ENCODE measurements at regions not wholly inside any gene's neighbourhood (a gene's known extent, or its start where the extent isn't known, plus 50 kb on each side); places are given as distances from the start of the nearest gene placed in this dataset.

GRCh38 chr3:132898141-132898540 is 140.1 kb upstream of the TMEM108 start:
- DNase-seq (ENCODE audit: low spot score): no peak

- no peak for DNase-seq (ENCODE audit: low spot score)
Observed at GRCh38 chr3:132892956-132893355, 145.2 kb upstream of the TMEM108 start.

DNA sequence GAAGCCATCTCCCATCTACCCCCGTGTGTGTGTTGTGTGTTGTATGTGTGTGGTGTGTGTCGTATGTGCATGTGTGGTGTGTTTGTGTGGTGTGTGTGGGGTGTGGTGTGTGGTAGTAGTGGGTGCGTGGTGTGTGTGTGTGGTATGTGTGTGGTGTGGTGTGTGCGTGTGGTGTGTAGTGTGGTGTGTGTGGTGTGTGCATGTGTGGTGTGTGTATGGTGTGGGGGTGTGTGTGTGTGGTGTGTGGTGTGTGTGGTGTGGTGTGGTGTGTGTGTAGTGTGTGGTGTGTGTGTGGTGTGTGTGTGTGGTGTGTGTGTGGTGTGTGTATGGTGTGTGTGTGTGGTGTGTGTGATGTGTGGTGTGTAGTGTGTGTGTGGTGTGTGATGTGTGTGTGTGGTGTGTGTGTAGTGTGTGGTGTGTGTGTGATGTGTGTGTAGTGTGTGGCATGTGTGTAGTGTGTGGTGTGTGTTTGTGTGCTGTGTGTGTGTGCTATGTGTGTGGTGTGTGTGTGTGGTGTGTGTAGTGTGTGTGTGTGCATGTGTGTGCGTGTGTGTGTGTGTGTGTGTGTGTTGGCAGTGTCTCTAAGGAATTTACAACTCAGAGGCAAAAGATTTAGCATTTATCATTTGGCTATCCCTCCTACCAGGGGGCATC is 156.3 kb upstream of the TMEM108 start:
- DNase-seq (ENCODE audit: low spot score): no peak

DNA sequence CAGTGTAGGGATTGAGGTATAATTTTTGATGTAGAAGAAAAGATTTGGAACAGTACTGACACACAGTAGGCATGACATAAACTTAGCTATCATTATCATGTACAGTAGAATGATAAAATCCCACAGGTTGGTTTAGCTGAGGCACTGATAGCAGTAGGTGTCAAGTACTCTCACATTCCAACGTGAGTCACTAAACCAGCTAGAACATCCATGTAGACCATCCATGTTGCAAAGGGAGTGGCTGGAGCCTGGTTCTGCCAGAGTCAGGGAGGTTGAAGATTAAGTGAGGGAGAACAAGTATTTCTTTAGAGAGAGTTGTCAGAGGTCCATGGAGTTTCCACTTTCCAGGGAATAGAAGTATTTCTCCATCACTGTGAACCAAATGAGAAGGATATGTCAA is 157.2 kb upstream of the TMEM108 start:
- DNase-seq (ENCODE audit: low spot score): no peak

- DNase-seq (ENCODE audit: low spot score): no peak
Observed at GRCh38 chr3:132879656-132880055, 157.4 kb upstream of the NPHP3 start.

- DNase-seq (ENCODE audit: low spot score): no peak
Observed at GRCh38 chr3:132874701-132875100, 152.5 kb upstream of the NPHP3 start.

DNA sequence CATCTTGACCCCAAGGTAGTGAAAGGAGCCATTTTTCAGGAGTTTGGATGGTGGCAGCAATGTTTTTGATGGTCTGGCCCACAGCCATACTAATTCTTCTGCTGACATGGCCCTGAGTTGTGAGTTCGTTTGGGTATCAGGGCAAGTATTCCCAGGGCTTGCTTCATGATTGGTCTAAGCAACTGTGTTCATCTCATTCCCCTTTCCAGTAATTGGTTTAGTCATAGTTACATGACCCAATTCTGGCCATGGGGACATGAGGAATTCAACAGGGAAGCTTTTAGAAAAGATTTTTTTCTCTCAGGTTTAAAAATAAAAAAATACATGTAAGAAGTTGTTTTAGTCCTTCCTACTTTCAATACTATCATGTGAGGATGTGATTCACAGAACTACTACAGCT is 150.5 kb upstream of the NPHP3 start:
- DNase-seq (ENCODE audit: low spot score): no peak

DNA sequence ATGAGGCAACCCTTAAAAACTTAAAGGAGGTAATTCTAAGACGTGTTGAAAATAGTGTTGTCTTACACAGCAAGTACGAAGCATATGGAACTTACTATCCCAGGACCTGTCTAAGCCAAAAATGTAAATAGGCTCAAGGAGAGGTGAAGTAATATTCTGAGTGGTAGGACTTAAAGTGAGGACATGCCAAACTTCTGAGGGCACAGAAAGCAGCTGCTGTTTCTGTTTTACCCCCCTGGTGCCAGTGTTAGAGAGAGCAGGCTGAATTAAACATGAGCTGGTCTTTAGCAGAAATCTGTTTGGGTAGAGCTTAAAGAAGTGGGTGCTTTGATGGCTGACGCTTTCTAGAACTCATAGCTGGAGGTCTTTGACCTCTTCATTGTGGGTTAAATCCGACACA is 149.7 kb upstream of the NPHP3 start:
- no peak for DNase-seq (ENCODE audit: low spot score)

DNA sequence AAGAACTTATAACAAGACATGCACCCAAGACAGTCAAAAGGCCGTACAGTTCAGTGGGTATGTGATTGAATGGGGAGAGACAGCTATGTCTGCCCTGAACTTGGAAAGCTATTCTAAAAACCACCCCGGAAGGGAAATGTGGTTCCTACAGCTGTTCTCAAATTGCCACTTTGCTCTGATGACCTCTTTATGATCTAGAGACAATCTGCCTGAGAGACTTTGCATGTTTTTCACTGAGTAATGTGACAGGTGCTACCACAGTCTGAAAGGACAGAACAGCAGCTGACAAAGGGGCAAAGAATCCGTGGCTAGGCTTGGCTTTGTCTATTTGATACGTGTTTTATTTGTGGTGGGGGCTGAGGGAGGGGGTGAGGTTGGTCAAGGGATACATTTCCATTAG is 148.3 kb upstream of the NPHP3 start:
- DNase-seq (ENCODE audit: low spot score): no peak

- no peak for DNase-seq (ENCODE audit: low spot score)
Observed at GRCh38 chr3:132867956-132868355, 145.7 kb upstream of the NPHP3 start.

DNA sequence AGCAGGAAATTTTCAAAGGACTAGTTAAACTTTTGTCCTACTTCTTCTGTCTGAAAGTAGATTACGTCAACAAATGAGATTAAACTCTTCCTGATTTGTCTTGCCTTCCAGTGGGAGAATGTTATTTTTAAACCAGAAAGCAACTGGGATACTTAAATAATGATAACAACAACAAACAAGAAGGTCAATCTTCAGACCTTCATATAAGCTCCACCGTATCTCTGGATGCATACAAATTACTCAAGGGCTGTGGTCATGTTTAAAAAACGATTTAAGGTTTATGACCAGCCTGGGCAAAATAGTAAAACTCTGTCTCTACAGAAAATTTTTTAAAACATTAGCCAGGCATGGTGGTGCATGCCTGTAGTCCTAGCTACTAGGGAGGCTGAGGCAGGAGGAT is 145.3 kb upstream of the NPHP3 start:
- DNase-seq (ENCODE audit: low spot score): no peak

DNA sequence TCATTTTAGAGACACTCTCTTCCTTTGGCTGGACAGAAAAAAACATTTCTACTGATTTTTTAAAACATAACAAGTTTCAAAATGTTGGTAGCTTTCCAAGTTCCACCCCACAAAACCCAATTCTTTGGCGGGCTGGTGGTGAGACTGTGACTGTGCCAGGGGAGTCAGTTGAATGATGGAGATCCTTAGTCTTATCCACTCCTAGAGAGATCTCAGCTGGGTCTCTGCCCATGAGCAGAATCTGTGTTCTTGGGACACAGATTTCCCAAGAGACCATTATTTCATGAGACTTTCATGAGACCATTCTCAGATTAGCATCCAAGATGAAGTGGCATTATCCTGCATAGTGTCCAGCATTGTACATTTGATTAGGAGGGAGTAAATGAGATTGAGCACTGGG is 135.1 kb upstream of the NPHP3 start:
- DNase-seq (ENCODE audit: low spot score): no peak

- no peak for DNase-seq (ENCODE audit: low spot score)
Observed at GRCh38 chr3:132854856-132855535, 132.8 kb upstream of the NPHP3 start.

DNA sequence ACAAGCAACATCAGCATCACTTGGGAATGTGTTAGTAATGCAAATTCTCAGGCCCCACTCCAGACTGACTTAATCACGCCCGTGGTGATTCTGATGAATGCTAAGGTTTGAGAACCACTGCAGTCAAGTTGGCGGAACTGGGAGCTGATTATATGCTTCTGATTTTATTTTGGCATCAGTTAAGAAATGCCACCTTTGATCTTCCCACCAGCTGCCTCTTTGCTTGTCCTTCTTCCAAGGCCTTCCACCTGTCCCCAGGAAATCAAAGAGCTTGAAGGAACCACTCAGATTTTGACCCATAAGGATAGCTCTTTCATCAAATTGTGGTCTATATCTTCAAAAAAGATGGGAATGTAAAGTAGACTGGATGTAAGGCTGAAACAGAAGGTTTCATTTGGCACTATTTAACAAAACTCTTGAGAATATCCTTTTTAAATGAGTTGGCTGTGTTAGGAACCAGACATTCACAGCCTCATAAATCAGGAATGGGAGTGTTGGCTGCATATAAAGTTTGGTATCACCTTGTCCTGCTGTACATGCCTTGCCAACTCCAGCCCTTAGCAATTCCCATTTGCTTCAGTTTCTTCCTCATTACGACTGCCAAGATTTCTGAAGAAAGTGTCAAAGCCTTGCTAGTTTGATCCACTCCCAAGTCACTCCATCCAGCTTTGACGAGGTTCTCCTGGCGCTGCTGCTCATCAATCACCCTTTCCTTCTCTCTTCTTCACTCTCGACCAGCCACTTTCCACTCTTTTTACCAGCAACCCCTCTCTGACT is 125.8 kb upstream of the NPHP3 start:
- no peak for DNase-seq (ENCODE audit: low spot score)

DNA sequence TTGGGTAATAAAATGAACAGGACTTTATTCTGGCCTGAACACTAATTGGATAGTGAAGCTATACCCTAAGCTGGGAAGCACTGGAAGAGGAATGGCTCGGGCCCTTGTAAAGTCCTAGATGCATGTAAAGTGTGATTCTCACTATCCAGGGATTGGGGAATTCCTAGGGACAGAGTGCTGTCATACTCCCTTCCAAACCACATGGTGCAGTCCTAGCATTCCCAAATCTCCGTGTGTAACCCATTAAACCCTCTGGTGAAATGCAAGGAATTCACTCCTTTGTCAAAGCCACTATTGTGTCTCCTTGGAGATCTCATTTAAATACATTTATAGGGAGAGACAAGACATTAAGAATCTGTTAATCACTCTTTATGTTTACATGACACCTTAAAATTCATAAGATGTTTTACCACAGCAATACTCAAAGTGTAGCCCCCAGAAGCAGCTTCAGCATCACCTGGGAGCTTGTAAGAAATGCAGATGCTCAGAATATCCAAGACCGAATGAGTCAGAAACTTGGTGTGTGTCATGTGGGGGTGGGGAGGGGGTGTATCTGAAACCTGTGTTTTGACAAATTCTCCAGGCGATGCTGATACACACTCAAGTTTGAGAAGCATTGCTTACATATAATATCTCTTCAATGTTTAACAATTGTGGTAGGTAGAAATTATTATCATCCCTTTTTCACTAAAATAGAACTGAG is 121.8 kb upstream of the NPHP3 start:
- no peak for DNase-seq (ENCODE audit: low spot score)

- no peak for DNase-seq (ENCODE audit: low spot score)
Observed at GRCh38 chr3:132843349-132843748, 121.1 kb upstream of the NPHP3 start.

DNA sequence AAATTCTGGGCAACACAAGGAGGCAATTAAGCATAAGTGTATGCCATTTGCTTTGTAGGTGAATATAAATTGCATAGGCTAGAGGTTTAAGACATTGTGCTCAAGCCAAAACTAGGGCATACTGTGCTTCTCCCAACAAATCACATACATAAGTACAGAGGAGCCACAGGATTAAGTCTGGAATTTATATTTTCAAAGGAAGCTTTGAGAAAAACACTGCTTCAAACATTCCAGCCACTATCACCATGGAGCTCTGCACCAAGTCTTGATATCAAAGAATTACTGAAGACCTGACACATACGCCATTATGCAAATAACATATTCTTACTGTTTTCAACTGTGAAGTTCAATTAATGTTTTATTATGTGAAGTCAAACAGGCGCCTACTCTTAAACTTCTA is 119.4 kb upstream of the NPHP3 start:
- no peak for DNase-seq (ENCODE audit: low spot score)

DNA sequence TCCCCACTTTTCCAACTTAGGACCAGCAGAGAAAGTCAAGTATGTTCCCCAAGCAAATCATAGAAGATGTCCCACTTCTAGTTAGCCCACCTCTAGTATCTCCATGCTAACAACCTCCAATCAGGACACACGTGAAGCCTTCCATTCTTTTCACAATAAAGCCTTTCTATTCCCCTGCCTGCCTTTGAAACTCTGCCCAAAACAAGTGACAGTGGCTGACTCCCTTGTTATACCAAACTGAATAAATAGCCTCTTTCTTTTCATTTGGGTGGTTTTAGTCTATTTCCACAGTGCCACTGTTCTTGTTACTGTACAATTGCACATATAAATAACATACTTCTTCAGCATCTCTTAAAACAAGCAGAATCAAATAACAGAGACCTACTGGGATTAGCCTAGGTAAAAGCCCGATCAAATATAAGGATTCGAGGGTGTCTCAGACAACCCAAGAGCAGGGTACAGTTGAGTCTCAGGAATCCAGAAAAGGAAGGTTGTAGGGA is 118.0 kb upstream of the NPHP3 start:
- no peak for DNase-seq (ENCODE audit: low spot score)

GRCh38 chr3:132838477-132838876 is 116.3 kb upstream of the NPHP3 start:
- no peak for DNase-seq (ENCODE audit: low spot score)

DNA sequence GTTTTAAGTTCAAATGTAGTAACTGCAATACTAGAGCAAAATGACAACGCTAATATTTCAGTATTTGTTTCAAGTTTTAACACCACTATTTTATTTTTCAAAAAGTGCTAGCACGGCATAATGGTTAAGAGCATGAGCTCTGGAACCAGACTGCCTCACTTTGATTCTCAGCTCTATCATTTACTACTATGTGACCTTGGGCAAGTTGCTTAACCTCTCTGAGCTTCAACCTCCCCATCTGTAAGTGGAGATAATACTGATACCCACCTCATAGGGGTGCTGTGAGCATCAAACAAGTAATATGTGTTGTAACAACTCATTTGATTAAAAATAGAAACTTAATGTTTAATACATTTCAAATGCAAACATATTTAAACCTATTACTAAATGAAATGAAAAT is 115.4 kb upstream of the NPHP3 start:
- no peak for DNase-seq (ENCODE audit: low spot score)

DNA sequence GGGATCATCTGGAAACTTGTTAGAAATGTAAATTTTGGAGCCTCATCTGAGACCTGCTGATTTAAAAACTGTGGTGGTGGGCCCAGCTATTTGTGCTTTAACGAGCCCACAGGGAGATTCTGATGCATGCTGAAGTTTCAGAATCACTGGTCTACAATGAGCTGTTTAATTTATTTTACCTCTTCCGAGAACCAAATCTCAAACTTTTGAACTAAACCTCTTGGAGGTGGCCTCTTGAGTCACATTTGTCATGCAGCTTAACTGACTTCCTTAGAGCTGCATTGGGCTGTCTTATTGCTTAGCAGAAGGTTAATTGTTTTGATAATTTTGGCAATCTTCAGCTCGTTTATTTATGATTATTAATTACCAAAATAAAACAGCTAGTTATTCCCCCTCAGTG is 112.1 kb upstream of the NPHP3 start:
- DNase-seq (ENCODE audit: low spot score): no peak

DNA sequence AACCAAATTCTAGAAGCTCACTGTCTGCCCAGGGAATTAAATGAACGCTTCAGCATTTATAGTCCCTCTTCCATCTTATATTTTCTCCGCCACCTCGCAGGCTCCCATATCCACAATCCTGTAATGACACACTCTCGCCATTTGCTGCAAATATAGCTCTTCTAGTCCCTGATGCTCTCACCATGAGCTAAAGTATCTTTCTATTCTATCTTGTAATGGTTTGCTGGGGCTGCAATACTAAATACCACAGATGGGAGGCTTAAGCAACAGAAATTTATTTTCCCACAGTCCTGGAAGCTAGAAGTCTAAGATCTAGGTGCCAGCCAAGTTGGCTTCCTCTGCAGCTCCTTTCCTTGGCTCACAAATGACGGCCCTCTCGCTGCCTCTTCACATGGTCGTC is 106.9 kb upstream of the NPHP3 start:
- DNase-seq (ENCODE audit: low spot score): no peak

DNA sequence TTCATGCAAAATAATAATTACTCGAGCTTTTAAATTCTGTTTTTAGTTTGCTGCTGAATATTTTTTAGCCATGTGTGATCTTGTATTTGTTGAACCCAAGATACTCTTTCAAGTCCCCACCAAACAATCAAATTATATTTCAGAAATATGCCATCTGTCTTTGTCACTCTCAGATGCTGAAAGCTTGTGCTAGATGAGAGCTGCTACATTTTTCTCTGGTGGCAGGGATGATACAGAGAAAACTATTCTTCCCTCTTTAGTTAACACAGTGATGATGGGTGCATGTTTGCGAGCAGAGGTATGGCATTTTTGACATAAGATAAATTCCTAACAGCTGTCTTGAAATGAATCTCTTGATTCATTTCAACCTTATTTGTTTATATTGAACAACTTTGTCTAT is 100.6 kb upstream of the NPHP3 start:
- no peak for DNase-seq (ENCODE audit: low spot score)

Data from LoVo (cell line).